BJ (cell line): ENCODE measurements at regions not wholly inside any gene's neighbourhood (a gene's known extent, or its start where the extent isn't known, plus 50 kb on each side); places are given as distances from the start of the nearest gene placed in this dataset.

Experiments
- CTCF ChIA-PET: fragments of 350-600 bp; formaldehyde crosslinking; extraction: SDS; loops from one replicate; lab custom pipeline; 2021; ENCODE audit warnings: antibody characterized with exemption, inconsistent platforms; lab: Yijun Ruan, JAX
- POLR2A ChIA-PET: fragments of 300-600 bp; sonication (Branson Sonifier 250); formaldehyde crosslinking; extraction: SDS; loops from one replicate; lab custom pipeline; 2021; ENCODE audit warnings: antibody characterized with exemption; lab: Charles Lee
- DNase-seq: peaks from one replicate; pipeline ENCODE4 v3.0.0-alpha.2; 2011; ENCODE audit warnings: low read depth
- H3K27me3 ChIP-seq: 2 replicates; pipeline ENCODE4 v1.6.0; 2011; ENCODE audit warnings: low read length; ENCODE audit not compliant: control insufficient read depth, insufficient read depth
- H3K36me3 ChIP-seq: 2 replicates; pipeline ENCODE4 v1.5.1; 2011; ENCODE audit warnings: low read length; ENCODE audit not compliant: control insufficient read depth, insufficient read depth
- H3K4me3 ChIP-seq: 2 replicates; pipeline ENCODE4 v1.5.1; 2011; ENCODE audit warnings: low read depth, mild to moderate bottlenecking, control low read depth, low read length
- CTCF ChIP-seq: IDR thresholded peaks from 2 replicates; pipeline ENCODE4 v1.5.1; 2011; ENCODE audit warnings: low read depth, mild to moderate bottlenecking, control low read depth, inconsistent platforms, low read length, moderate library complexity; ENCODE audit not compliant: insufficient read depth

- DNase-seq: peak; percentile 62
- no peak overlapping the region for H3K4me3 ChIP-seq
- H3K36me3 ChIP-seq: no peaks in the 10 kb centered on the region
- no peak for TF ChIP-seq CTCF
- ChIA-PET CTCF (interaction anchor here (0.7 to 1.4 kb wide), 2 partner anchors 20 to 22 kb away, joined by 3 read pairs; no protein-coding TSS in a partner anchor), POLR2A (interaction anchor here (0.5 kb wide), 1 partner anchor 20 kb away, joined by 3 read pairs; no protein-coding TSS in a partner anchor)
- H3K27me3 ChIP-seq: no peaks in the 10 kb centered on the region
Observed at GRCh38 chr1:240712014-240712731, 100.2 kb upstream of the GREM2 start.

GRCh38 chr1:240711020-240711419 lies 99.1 kb upstream of the GREM2 start:
- Histone ChIP-seq H3K4me3 (no peak overlapping the region), H3K27me3 (no peaks in the 10 kb centered on the region), H3K36me3 (no peaks in the 10 kb centered on the region)
- ChIA-PET POLR2A (no interaction called here), CTCF (interaction anchor here (1.4 kb wide), 1 partner anchor 21 kb away, joined by 3 read pairs; no protein-coding TSS in a partner anchor)
- TF ChIP-seq CTCF: no peak
- no peak for DNase-seq

- POLR2A ChIA-PET: no interaction called here
- no peaks in the 10 kb centered on the region for H3K36me3 ChIP-seq
- CTCF ChIA-PET: no interaction called here
- DNase-seq: no peak
- no peak overlapping the region for H3K4me3 ChIP-seq
- no peak for TF ChIP-seq CTCF
- H3K27me3 ChIP-seq: no peaks in the 10 kb centered on the region
Observed at GRCh38 chr1:240709676-240710075, 97.7 kb upstream of the GREM2 start.

- Histone ChIP-seq H3K36me3 (no peaks in the 10 kb centered on the region), H3K27me3 (no peaks in the 10 kb centered on the region), H3K4me3 (no peak overlapping the region)
- CTCF ChIA-PET: interaction anchor here (2.1 kb wide), 1 partner anchor 14 kb away, joined by 8 read pairs; no protein-coding TSS in a partner anchor
- TF ChIP-seq CTCF: no peak
- no peak for DNase-seq
- POLR2A ChIA-PET: no interaction called here
Observed at GRCh38 chr1:240706150-240706935, 94.4 kb upstream of the GREM2 start.

- CTCF ChIA-PET: no interaction called here
- POLR2A ChIA-PET: no interaction called here
Observed at GRCh38 chr1:240705579-240705978, 93.6 kb upstream of the GREM2 start.

More at GRCh38 chr1:240705579-240705978, 93.6 kb upstream of the GREM2 start:
- DNase-seq: no peak
- no peak for TF ChIP-seq CTCF
- H3K36me3 ChIP-seq: no peaks in the 10 kb centered on the region
- H3K27me3 ChIP-seq: no peaks in the 10 kb centered on the region
- H3K4me3 ChIP-seq: no peak overlapping the region
